NCI-H748 (cell line): ENCODE measurements at regions not wholly inside any gene's neighbourhood (a gene's known extent, or its start where the extent isn't known, plus 50 kb on each side); places are given as distances from the start of the nearest gene placed in this dataset.

Source experiments
- DNase-seq: peaks from one replicate; lab custom pipeline; 2025; ENCODE audit not compliant: unreplicated experiment; lab: John Stamatoyannopoulos, UW

DNA sequence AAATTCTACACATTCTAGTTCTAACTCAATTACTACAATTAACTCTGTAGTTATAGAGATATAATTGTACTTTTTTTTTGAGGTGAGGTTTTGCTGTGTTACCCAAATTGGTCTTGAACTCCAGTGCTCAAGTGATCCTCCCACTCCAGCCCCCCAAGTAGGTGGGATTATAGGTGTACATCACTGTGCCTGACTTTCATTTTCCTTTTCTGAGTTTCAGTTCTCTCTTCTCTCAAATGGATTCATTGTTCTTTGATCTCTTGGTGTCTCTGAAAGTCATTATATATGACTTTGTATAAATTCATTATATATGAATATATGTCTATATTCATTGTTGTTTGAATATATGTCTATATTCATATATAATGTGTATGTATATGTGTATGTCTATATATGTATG, 74.0 kb upstream of the GALNT2 start:
- DNase-seq = no peak

DNA sequence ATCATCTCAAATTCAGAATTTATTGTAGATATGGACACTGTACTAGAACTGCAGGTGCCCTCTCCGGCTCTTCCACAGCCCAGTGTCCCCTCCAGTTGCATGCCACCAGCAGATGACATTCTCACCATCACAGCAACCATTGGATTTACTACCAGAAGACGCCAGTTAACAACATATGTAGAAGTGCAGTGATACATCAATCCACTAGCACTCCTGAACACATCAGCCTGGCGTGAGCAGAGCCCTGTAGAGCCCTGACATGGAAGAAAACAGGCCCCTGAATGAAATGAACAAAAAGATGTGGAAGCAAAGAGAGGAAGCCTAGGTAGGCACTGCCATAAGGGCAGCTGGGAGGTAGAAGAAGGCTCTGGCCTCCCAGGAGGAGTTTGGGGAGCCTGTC, 73.1 kb upstream of the GALNT2 start:
- DNase-seq = no peak

DNA sequence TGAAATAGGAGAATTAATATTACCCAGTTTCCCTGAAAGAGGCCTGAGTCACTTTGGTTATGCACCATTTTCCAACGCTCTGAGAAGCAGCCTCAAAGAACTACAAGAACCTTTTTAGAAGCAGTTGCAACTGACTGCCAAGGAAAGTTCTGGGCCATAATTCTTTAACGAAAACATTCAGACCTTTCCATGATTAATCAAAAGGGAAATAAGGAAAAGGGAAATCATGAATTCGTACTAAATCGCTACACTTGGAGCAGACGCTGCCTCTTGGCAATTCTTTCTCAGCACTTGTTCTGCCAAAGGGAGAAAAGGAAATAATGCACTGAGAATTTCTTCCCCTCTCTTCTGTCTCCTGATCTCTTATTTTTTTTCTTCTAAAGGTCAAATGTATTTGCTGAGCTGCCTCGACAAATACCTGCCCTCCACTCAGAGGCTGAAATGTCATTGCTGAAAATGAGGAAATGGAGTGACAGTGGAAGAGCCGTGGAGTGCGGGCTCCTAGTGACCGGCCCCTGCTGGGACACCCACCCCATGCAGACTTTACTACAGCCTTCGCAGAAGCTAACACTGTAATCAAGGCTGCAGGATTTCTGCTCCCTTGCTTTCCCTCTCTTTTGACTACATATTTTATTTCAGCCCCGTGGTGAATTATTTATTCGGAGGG, 67.9 kb upstream of the GALNT2 start:
- DNase-seq = no peak

DNA sequence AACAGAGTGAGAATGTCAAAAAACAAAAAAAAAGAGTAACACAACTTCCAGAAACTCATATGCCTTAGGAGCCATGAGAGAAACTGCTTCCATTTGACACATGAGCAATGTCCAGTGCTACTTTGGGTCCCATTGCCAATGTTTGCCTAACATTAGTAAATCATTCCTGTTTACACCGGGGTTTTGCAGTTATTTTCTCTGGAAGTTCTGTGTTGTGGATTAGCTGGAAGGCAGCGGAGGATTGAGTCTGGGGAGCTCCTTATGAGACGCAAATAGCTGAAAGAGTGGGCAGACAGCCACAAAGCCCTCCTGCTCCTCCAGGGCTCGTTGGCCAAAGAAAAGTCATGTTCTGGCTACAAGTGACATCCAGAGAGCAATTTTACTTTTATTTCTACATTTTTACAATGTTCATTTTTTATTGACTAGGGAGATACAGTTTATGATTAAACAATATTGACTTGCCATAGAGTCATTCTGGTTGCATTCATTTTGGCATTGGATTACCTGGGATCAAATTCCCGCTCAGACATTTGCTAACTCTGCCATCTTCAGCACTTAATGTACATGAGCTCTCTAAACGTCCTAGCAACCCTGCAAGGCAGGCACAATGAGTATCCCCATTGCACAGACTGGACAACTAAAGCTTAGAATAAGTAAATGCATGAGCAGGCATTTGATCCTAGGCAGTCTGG, 66.4 kb upstream of the GALNT2 start:
- DNase-seq = no peak

GRCh38 chr1:230002164-230002803, 64.8 kb upstream of the GALNT2 start:
- no peak for DNase-seq

GRCh38 chr1:230003409-230003808, 63.6 kb upstream of the GALNT2 start:
- no peak for DNase-seq

DNA sequence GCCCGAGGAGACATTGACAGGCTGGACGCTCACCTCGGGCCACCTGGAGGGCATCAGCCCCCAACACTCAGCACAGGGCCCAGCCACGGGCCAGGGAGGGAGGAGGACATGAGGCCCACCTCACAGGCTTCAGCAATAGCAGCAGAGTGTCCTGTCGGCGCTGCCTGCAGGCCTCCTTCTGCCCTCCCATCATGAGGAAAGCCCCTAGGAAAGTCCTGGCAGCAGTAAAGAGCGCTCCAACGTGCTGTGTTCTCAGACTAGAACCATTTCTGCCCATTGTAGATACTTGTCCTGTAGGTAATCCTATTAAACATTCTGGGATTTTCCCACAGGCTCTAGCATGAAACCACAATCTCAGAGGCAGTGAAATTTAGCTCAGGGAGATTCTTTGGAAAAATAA, 62.0 kb upstream of the GALNT2 start:
- DNase-seq = no peak

DNA sequence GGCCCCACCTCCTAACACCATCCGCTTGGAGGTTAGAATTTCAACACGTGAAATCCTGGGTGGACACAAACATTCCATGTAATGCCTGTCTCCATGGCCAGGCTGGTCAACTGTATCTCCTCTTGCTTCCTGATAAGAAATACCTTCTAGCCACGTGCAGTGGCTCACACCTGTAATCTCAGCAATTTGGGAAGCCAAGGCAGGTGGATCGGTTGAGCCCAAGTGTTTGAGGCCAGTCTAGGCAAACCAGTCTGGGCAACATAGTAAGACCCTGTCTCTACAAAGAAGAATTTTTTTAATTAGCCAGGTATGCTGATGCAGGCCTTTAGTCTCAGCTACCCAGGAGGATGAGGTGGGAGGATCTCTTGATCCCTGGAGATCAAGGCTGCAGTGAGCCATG, 58.3 kb upstream of the GALNT2 start:
- DNase-seq = no peak

DNA sequence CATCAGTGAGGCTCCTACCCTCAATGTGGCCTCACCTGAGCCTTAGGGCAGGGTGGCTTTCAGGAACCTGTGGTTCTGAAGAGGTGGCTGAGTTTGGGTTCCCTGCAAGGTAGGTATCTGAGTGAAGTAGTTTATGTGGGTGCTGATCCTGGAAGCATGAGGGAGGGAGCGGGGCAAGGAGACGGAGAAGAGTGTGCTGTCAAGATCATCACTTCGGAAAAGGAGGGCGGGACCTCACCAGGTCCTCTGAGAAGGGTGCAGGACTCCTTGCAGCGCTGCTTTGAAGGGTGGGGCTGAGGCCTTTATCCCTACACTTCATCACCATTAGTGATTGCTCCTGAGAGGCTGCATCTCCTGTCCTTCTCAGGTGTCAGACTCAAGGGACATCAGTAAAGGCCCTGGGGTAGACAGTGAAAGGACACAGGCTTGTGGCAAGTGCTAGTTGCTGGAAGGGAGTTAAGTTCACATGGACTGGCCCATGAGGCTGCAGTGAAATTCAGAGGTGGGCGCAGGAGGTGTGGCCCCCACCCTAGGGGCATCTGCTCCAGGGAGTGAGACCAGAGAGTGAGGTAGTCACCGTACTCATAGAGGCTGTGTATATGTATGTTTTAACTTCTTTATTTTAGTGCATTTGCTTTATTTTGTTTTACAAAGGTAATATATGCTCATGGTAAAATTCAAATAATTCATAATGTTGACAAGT, 57.3 kb upstream of the GALNT2 start:
- DNase-seq = no peak

- no peak for DNase-seq
These were observed 56.3 kb upstream of the GALNT2 start for GRCh38 chr1:230010603-230011332.

- DNase-seq = no peak
These were observed 55.5 kb upstream of the GALNT2 start for GRCh38 chr1:230011333-230012092.

DNA sequence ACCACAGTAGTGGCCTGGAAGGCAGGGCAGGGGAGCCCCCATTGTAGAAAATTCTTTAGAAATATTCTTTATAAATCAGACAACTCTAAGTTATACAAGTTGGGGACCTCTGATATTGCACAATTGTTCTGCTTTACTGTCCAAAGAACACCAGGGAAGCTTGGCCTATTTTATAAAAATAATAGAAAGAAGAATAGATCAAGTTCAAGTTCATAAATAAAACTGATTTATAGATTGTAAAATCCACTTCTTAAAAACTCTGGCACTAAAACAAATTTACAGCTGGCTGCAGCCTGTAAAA, 55.0 kb upstream of the GALNT2 start:
- DNase-seq = no peak

GRCh38 chr1:230012741-230013140, 54.3 kb upstream of the GALNT2 start:
- DNase-seq = no peak

- DNase-seq = no peak
These were observed 50.9 kb upstream of the GALNT2 start for GRCh38 chr1:230016159-230016558.
